ENCODE measurements at regions not wholly inside any gene's neighbourhood (a gene's known extent, or its start where the extent isn't known, plus 50 kb on each side); places are given as distances from the start of the nearest gene placed in this dataset.

GRCh38 chr21:16409352-16409751, 679.6 kb downstream of the USP25 start:
- TF ChIP-seq CTCF (IDR thresholded peaks at IDR 0.05 in 8 of 11, conservative IDR thresholded peaks at IDR 0.05 in 3 of 11) (no peak), POLR2A (IDR thresholded peaks at IDR 0.05) (no peak), POLR2AphosphoS5 (IDR thresholded peaks at IDR 0.05) (no peak)

Measured in spleen (tissue), 7 donors.